Right lung (tissue), 2 donors: ENCODE measurements at regions not wholly inside any gene's neighbourhood (a gene's known extent, or its start where the extent isn't known, plus 50 kb on each side); places are given as distances from the start of the nearest gene placed in this dataset.
A peak's percentile ranks its signal among the peaks of the same experiment; 100 is the strongest.

Experiments used
- DNase-seq, 2 donors: peaks; one replicate each; pipeline ENCODE4 v3.0.0-alpha.2; 2013

DNA sequence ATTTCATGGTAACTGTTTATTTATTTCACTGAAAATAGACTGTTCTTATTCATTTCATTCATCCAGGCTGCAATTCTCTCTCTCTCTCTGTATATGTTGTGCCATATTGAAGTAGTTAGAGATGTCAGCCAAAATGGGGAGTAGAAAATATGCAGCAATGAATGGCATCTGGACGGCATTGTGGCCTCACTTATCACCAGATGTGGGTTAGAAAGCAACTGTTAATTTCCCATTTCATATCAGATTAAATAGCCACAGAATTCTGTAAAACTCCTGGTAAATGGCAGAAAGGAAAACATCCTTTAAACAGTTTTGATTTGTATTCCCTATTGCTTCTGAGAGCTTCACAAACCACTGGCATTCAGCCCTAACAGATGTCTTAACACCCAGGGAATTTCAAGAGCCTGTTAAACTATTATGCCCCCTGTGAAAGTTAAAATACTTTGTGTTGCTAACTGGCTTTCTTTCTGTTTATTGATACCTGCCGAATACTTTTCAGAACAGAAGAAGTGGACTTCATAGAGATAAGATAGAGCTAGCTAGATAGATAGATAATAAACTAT, 1763.3 kb upstream of the MIR17HG start:
- DNase-seq = peak; percentile 7 to 16

DNA sequence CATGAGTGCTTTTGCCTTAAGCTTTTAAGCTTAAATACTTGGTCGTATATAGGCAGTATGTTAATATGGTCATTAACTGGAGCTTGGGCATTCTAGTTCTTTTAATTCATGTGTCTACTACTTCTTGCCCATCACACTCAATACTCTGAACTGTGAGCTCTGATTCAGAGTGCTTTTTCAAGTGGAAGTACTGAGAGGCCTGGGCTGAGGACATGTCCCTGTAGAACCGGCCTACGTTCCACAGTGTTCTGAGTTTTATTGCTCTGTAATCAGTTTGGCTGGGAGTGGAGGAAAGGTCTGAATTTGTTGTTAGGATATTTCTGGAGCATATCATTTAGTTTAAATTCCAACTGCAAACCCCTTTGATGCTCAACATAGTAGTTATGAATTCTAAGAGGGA, 1744.8 kb upstream of the MIR17HG start:
- no peak for DNase-seq

GRCh38 chr13:89603187-89603586, 1744.3 kb upstream of the MIR17HG start:
- no peak for DNase-seq

GRCh38 chr13:89609318-89609717, 1738.2 kb upstream of the MIR17HG start:
- no peak for DNase-seq

DNA sequence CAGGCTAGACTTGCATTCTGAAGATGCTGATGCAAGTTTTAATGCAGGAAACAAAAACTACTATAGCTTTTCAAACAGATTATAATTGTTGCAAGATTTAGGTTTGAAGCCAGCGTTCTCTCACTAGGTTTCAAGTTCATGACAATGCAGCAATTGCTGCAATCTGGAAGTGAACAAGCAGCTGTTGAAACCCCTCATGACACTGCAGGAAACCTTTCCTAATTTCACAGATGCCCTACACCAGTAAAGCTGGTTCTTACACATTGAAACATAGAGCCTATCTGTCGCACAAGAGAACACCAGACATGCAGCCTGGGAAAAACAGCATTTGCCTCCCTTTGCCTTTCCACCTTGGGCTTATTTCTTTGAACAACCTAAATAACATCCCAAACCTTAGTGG, 1737.2 kb upstream of the MIR17HG start:
- DNase-seq = no peak

DNA sequence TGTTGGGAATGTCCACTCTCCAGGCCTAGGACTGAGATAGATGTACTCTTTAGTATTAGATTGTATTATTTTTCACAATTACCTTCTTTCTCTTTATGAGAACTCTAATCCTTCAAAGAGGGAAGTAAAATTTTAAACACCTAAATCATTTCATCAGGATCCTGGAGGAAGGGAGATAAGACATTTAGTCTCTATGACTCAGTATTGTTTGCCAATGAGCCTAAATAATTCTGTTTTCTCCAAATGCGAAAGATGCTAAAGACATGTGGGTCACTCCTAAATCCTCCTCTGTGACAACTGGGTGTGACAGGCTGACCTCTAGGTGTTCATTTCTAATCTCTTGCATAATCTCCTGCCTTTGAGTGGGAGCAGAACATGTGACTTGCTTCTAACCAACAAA, 1736.6 kb upstream of the MIR17HG start:
- DNase-seq = no peak

DNA sequence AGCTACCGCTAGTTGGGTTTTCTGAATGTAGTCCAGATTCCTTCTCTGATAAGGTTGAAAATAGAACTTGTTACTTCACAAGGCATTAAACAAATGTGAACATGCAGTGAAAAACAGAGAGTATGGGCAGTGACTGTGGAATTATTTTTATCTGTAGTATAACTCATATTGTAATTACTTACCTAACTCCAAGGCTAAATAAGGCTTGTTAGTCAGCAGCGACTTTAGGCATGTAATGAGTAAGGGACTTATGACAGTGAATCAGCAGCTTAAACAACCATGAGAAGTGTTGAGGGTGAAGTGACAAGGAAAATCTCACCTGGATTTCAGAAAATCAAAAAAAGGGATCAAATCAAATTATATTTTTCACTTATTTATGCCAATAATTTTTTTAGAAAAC, 1719.5 kb upstream of the MIR17HG start:
- DNase-seq = no peak

- no peak for DNase-seq
These were observed 1718.9 kb upstream of the MIR17HG start for GRCh38 chr13:89628567-89628966.

GRCh38 chr13:89650226-89650625, 1697.3 kb upstream of the MIR17HG start:
- DNase-seq = no peak

GRCh38 chr13:89660752-89661151, 1686.7 kb upstream of the MIR17HG start:
- no peak for DNase-seq

DNA sequence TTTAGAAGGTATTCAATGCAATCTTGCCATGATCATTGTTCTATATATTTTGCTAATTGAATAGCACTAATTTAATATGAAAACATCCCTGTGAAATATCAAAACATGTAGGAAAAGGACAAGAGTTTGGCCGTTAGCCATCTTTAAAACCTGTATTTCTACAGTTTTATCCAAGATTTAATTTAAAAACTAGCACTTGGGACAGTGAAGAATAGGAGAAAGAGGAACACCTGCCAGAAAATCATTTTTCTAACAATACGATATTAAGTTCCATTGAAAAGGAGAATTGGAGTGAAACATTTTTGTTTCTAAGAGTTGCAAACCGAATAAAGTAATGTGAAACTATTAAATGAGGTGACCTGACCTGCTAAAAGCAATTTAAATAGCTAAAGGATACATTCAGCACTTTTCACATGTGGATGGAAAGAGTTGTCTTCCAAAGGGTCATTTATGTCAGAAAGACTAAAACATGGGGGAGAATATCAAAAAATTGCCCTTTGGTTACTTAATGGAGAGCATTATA, 1673.6 kb upstream of the MIR17HG start:
- no peak for DNase-seq

- no peak for DNase-seq
These were observed 1668.9 kb upstream of the MIR17HG start for GRCh38 chr13:89678466-89679121.

GRCh38 chr13:89684896-89685295, 1662.6 kb upstream of the MIR17HG start:
- DNase-seq = no peak

GRCh38 chr13:89686171-89686570, 1661.3 kb upstream of the MIR17HG start:
- no peak for DNase-seq

GRCh38 chr13:89687066-89687465, 1660.4 kb upstream of the MIR17HG start:
- DNase-seq = no peak

- DNase-seq = no peak
These were observed 1658.6 kb upstream of the MIR17HG start for GRCh38 chr13:89688918-89689317.

DNA sequence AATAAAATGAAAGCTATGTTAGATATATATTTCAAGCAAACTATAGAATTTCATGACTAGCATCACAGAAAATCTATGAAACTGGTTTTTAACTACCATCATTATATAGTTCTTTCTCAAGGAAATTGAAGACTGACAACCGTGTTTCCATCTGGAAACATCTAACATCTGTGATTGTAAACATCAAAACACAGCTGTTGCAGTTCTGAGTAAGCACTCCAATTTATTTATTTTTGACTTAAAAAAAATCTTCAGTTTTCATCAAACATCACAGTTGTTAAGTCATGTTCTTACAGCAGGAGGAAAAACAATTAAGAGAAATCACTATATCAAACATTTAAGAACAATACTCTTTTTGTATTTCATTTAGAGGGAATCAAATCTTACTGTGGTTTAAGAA, 1653.0 kb upstream of the MIR17HG start:
- peak; percentile 6 to 9 for DNase-seq

GRCh38 chr13:89695343-89696257, 1651.9 kb upstream of the MIR17HG start:
- DNase-seq = peak; percentile 12 to 29

DNA sequence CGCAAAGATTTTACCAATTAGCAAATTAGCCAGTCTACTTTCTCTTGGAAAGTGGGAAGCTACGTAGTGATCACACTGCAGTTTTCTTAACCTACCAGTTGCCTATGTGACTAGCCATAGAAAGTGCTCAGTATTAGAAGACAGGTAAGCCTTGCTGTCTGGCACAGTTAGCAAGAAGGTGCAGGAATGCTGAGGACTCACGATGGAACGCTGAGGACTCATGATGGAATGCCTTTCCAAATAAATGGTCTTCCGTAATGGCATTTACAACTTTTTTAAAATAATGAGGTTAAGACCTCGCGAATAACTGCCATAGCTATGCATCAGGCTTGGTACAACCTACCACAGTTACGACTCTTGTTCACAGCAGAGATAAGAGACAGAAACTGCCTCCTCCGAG, 1645.6 kb upstream of the MIR17HG start:
- no peak for DNase-seq

- DNase-seq = no peak
These were observed 1643.4 kb upstream of the MIR17HG start for GRCh38 chr13:89704040-89704439.

- DNase-seq = no peak
These were observed 1639.5 kb upstream of the MIR17HG start for GRCh38 chr13:89708013-89708412.

- DNase-seq = no peak
These were observed 1626.3 kb upstream of the MIR17HG start for GRCh38 chr13:89721216-89721615.
